ENCODE measurements at regions not wholly inside any gene's neighbourhood (a gene's known extent, or its start where the extent isn't known, plus 50 kb on each side); places are given as distances from the start of the nearest gene placed in this dataset.
"Not testable (repeated sequence)": the region's sequence is repeated elsewhere in the genome, so short reads cannot be mapped to it uniquely, and the experiment has no call there.

- not testable (repeated sequence) for TF ChIP-seq POLR2AphosphoS5, POLR2A, EP300, CTCF (IDR thresholded peaks at IDR 0.05)
These were observed 1322.9 kb upstream of the ACO1 start for GRCh38 chr9:31061592-31061991.

All from sigmoid colon (tissue), 4 donors.